ENCODE measurements at regions not wholly inside any gene's neighbourhood (a gene's known extent, or its start where the extent isn't known, plus 50 kb on each side); places are given as distances from the start of the nearest gene placed in this dataset.

- H3K4me3 ChIP-seq (ENCODE audit: insufficient read depth, low read depth, low read length): no peak overlapping the region
- H3K4me1 ChIP-seq (ENCODE audit: control insufficient read depth, insufficient read depth, low read length): no peaks in the 10 kb centered on the region
- no peaks in the 10 kb centered on the region for H3K36me3 ChIP-seq (ENCODE audit: control insufficient read depth, insufficient read depth, low read length)
- no peaks in the 10 kb centered on the region for H3K27me3 ChIP-seq (ENCODE audit: control insufficient read depth, insufficient read depth, low read length, poor library complexity, severe bottlenecking)
- WGBS, 2 experiments: 93 to 95% methylated on average over 2 of the region's 2 CpGs
- H3K27ac ChIP-seq (ENCODE audit: insufficient read depth, low read depth, low read length, poor library complexity, severe bottlenecking): no peak overlapping the region
- H3K9me3 ChIP-seq (ENCODE audit: control insufficient read depth, low read length): no peaks in the 10 kb centered on the region
These were observed 409.0 kb upstream of the NRP1 start for GRCh38 chr10:33743429-33743857.

- Histone ChIP-seq H3K27me3 (ENCODE audit: control insufficient read depth, insufficient read depth, low read length, poor library complexity, severe bottlenecking) (no peaks in the 10 kb centered on the region), H3K4me1 (ENCODE audit: control insufficient read depth, insufficient read depth, low read length) (no peaks in the 10 kb centered on the region), H3K4me3 (ENCODE audit: insufficient read depth, low read depth, low read length) (no peak overlapping the region), H3K9me3 (ENCODE audit: control insufficient read depth, low read length) (no peaks in the 10 kb centered on the region), H3K27ac (ENCODE audit: insufficient read depth, low read depth, low read length, poor library complexity, severe bottlenecking) (no peak overlapping the region), H3K36me3 (ENCODE audit: control insufficient read depth, insufficient read depth, low read length) (no peaks in the 10 kb centered on the region)
These were observed 404.6 kb upstream of the NRP1 start for GRCh38 chr10:33739031-33739430.

GRCh38 chr10:33735464-33735923 is 401.0 kb upstream of the NRP1 start:
- 87 to 91% methylated on average over 1 to 2 of the region's 2 CpGs for WGBS, 2 experiments
- no peaks in the 10 kb centered on the region for H3K4me1 ChIP-seq (ENCODE audit: control insufficient read depth, insufficient read depth, low read length)
- no peak overlapping the region for H3K4me3 ChIP-seq (ENCODE audit: insufficient read depth, low read depth, low read length)
- H3K27ac ChIP-seq (ENCODE audit: insufficient read depth, low read depth, low read length, poor library complexity, severe bottlenecking): no peak overlapping the region
- no peaks in the 10 kb centered on the region for H3K9me3 ChIP-seq (ENCODE audit: control insufficient read depth, low read length)
- H3K36me3 ChIP-seq (ENCODE audit: control insufficient read depth, insufficient read depth, low read length): no peaks in the 10 kb centered on the region
- H3K27me3 ChIP-seq (ENCODE audit: control insufficient read depth, insufficient read depth, low read length, poor library complexity, severe bottlenecking): no peaks in the 10 kb centered on the region

- H3K27me3 ChIP-seq (ENCODE audit: control insufficient read depth, insufficient read depth, low read length, poor library complexity, severe bottlenecking): no peaks in the 10 kb centered on the region
- no peaks in the 10 kb centered on the region for H3K4me1 ChIP-seq (ENCODE audit: control insufficient read depth, insufficient read depth, low read length)
- WGBS, 2 experiments: 94 to 100% methylated on average over 6 of the region's 6 CpGs
- H3K27ac ChIP-seq (ENCODE audit: insufficient read depth, low read depth, low read length, poor library complexity, severe bottlenecking): no peak overlapping the region
- H3K4me3 ChIP-seq (ENCODE audit: insufficient read depth, low read depth, low read length): no peak overlapping the region
- H3K9me3 ChIP-seq (ENCODE audit: control insufficient read depth, low read length): no peaks in the 10 kb centered on the region
- H3K36me3 ChIP-seq (ENCODE audit: control insufficient read depth, insufficient read depth, low read length): no peaks in the 10 kb centered on the region
These were observed 400.1 kb upstream of the NRP1 start for GRCh38 chr10:33734393-33735155.

GRCh38 chr10:33733058-33733457 is 398.6 kb upstream of the NRP1 start:
- Histone ChIP-seq H3K36me3 (ENCODE audit: control insufficient read depth, insufficient read depth, low read length) (no peaks in the 10 kb centered on the region), H3K4me1 (ENCODE audit: control insufficient read depth, insufficient read depth, low read length) (no peaks in the 10 kb centered on the region), H3K27ac (ENCODE audit: insufficient read depth, low read depth, low read length, poor library complexity, severe bottlenecking) (no peak overlapping the region), H3K9me3 (ENCODE audit: control insufficient read depth, low read length) (no peaks in the 10 kb centered on the region), H3K4me3 (ENCODE audit: insufficient read depth, low read depth, low read length) (no peak overlapping the region), H3K27me3 (ENCODE audit: control insufficient read depth, insufficient read depth, low read length, poor library complexity, severe bottlenecking) (no peaks in the 10 kb centered on the region)
- 91% methylated on average over 3 of the region's 3 CpGs for WGBS, 2 experiments

- Histone ChIP-seq H3K36me3 (ENCODE audit: control insufficient read depth, insufficient read depth, low read length) (no peaks in the 10 kb centered on the region), H3K4me1 (ENCODE audit: control insufficient read depth, insufficient read depth, low read length) (no peaks in the 10 kb centered on the region), H3K27ac (ENCODE audit: insufficient read depth, low read depth, low read length, poor library complexity, severe bottlenecking) (no peak overlapping the region), H3K27me3 (ENCODE audit: control insufficient read depth, insufficient read depth, low read length, poor library complexity, severe bottlenecking) (no peaks in the 10 kb centered on the region), H3K4me3 (ENCODE audit: insufficient read depth, low read depth, low read length) (no peak overlapping the region), H3K9me3 (ENCODE audit: control insufficient read depth, low read length) (no peaks in the 10 kb centered on the region)
- 93 to 98% methylated on average over 5 to 7 of the region's 8 CpGs for WGBS, 2 experiments
These were observed 397.8 kb upstream of the NRP1 start for GRCh38 chr10:33732161-33732680.

- 92 to 94% methylated on average over 6 of the region's 6 CpGs for WGBS, 2 experiments
- Histone ChIP-seq H3K9me3 (ENCODE audit: control insufficient read depth, low read length) (no peaks in the 10 kb centered on the region), H3K27ac (ENCODE audit: insufficient read depth, low read depth, low read length, poor library complexity, severe bottlenecking) (no peak overlapping the region), H3K27me3 (ENCODE audit: control insufficient read depth, insufficient read depth, low read length, poor library complexity, severe bottlenecking) (no peaks in the 10 kb centered on the region), H3K4me1 (ENCODE audit: control insufficient read depth, insufficient read depth, low read length) (no peaks in the 10 kb centered on the region), H3K4me3 (ENCODE audit: insufficient read depth, low read depth, low read length) (no peak overlapping the region), H3K36me3 (ENCODE audit: control insufficient read depth, insufficient read depth, low read length) (no peaks in the 10 kb centered on the region)
These were observed 396.9 kb upstream of the NRP1 start for GRCh38 chr10:33731322-33731721.

GRCh38 chr10:33725430-33725829 is 391.0 kb upstream of the NRP1 start:
- Histone ChIP-seq H3K36me3 (ENCODE audit: control insufficient read depth, insufficient read depth, low read length) (no peaks in the 10 kb centered on the region), H3K4me3 (ENCODE audit: insufficient read depth, low read depth, low read length) (no peak overlapping the region), H3K4me1 (ENCODE audit: control insufficient read depth, insufficient read depth, low read length) (no peaks in the 10 kb centered on the region), H3K27me3 (ENCODE audit: control insufficient read depth, insufficient read depth, low read length, poor library complexity, severe bottlenecking) (no peaks in the 10 kb centered on the region), H3K27ac (ENCODE audit: insufficient read depth, low read depth, low read length, poor library complexity, severe bottlenecking) (no peak overlapping the region), H3K9me3 (ENCODE audit: control insufficient read depth, low read length) (no peaks in the 10 kb centered on the region)
- 89 to 91% methylated on average over 2 to 4 of the region's 4 CpGs for whole genome bisulfite sequencing, 2 experiments

GRCh38 chr10:33723181-33723580 is 388.7 kb upstream of the NRP1 start:
- Histone ChIP-seq H3K4me1 (ENCODE audit: control insufficient read depth, insufficient read depth, low read length) (no peaks in the 10 kb centered on the region), H3K4me3 (ENCODE audit: insufficient read depth, low read depth, low read length) (no peak overlapping the region), H3K9me3 (ENCODE audit: control insufficient read depth, low read length) (no peaks in the 10 kb centered on the region), H3K27me3 (ENCODE audit: control insufficient read depth, insufficient read depth, low read length, poor library complexity, severe bottlenecking) (no peaks in the 10 kb centered on the region), H3K27ac (ENCODE audit: insufficient read depth, low read depth, low read length, poor library complexity, severe bottlenecking) (no peak overlapping the region), H3K36me3 (ENCODE audit: control insufficient read depth, insufficient read depth, low read length) (no peaks in the 10 kb centered on the region)
- WGBS, 2 experiments: 86 to 92% methylated on average over 2 of the region's 2 CpGs

GRCh38 chr10:33722067-33722466 is 387.6 kb upstream of the NRP1 start:
- WGBS, 2 experiments: 77 to 88% methylated on average over 3 of the region's 3 CpGs
- Histone ChIP-seq H3K36me3 (ENCODE audit: control insufficient read depth, insufficient read depth, low read length) (no peaks in the 10 kb centered on the region), H3K4me3 (ENCODE audit: insufficient read depth, low read depth, low read length) (no peak overlapping the region), H3K27ac (ENCODE audit: insufficient read depth, low read depth, low read length, poor library complexity, severe bottlenecking) (no peak overlapping the region), H3K4me1 (ENCODE audit: control insufficient read depth, insufficient read depth, low read length) (no peaks in the 10 kb centered on the region), H3K27me3 (ENCODE audit: control insufficient read depth, insufficient read depth, low read length, poor library complexity, severe bottlenecking) (no peaks in the 10 kb centered on the region), H3K9me3 (ENCODE audit: control insufficient read depth, low read length) (no peaks in the 10 kb centered on the region)

Measured in ectodermal cell (in vitro differentiated cells).